Eye (tissue), 1 donor: ENCODE measurements at regions not wholly inside any gene's neighbourhood (a gene's known extent, or its start where the extent isn't known, plus 50 kb on each side); places are given as distances from the start of the nearest gene placed in this dataset.
"Not testable (repeated sequence)": the region's sequence is repeated elsewhere in the genome, so short reads cannot be mapped to it uniquely, and the experiment has no call there.

Experiments used
- DNase-seq: peaks from one replicate; pipeline ENCODE4 v3.0.0-alpha.2; 2015

GRCh38 chr12:34309806-34310804 is 287.8 kb downstream of the ALG10 start:
- DNase-seq, result not testable (repeated sequence)

- no peak for DNase-seq
These were observed 289.0 kb downstream of the ALG10 start for GRCh38 chr12:34311337-34311736.

- no peak for DNase-seq
These were observed 305.4 kb downstream of the ALG10 start for GRCh38 chr12:34327671-34328070.

DNA sequence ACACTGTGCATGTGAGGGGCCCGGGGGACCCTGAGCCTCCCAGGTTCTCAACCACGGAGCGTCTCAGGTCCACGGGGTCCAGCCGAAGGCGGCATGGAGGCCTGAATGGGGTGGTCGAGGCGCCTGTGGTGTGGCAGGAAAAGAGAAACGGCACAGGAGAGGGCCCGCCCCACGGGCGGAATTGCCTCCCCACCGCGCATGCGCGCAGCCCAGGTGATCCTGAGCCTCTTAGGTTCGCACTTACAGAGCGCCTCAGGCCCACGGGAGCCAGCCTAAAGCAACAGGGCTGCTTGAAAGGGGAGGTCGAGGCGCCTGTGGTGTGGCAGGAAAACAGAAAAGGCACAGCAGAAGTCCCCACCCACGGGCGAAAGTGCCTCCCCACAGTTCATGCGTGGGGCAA is 311.0 kb downstream of the ALG10 start:
- DNase-seq, result no peak

- no peak for DNase-seq
These were observed 312.2 kb downstream of the ALG10 start for GRCh38 chr12:34334538-34334937.

DNA sequence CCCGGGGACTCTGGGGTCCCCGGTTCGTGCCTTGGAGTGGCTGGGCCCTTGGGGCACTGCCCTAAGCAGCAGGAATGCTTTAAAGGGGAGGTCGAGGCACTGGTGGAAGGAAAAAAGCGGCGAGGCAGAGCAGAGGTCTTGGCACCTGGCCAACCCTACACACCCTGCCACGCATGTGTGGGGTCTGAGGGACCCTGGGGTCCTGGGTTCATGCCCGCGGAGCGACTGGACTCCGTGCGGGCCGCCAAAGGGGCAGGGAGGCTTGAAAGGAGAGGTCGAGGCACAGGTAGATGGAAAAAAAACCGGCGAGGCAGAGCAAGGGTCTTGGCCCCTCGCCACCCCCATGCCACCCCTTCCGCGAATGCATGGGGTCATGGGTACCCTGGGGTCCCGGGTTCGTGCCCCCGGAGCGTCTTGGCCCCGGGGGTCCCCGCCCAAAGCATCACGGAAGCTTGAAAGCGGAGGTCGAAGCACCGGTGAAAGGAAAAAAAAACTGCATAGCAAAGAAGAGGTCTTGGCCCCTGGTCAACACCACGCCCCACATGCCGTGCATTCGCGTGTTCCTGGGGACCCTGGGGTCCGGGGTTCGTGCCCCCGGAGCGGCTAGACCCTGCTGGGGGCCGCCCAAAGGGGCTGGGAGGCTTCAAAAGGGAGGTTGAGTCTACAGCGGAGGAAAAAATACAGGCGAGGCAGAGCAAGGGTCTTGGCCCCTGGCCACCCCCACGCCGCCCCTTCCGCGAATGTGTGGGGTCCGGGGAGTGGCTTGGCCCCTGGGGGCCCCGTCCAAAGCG is 312.9 kb downstream of the ALG10 start:
- DNase-seq, result no peak

DNA sequence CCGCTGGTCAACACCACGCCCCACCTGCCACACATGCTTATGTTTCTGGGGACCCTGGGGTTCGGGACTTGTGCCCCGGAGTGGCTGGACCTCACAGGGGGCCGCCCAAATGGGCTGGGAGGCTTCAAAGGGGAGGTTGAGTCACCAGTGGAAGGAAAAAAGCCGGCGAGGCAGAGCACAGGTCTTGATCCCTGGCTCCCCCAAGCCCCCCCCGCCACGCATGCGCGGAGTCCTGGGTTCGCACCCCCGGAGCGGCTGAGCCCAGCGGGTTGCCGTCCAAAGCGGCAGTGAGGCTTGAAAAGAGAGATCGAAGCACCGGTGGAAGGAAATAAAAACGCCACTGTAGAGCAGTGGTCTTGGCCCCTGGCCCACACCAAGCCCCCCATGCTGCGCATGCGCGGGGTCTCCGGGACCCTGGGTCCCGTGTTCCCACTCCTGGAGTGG is 313.5 kb downstream of the ALG10 start:
- no peak for DNase-seq

DNA sequence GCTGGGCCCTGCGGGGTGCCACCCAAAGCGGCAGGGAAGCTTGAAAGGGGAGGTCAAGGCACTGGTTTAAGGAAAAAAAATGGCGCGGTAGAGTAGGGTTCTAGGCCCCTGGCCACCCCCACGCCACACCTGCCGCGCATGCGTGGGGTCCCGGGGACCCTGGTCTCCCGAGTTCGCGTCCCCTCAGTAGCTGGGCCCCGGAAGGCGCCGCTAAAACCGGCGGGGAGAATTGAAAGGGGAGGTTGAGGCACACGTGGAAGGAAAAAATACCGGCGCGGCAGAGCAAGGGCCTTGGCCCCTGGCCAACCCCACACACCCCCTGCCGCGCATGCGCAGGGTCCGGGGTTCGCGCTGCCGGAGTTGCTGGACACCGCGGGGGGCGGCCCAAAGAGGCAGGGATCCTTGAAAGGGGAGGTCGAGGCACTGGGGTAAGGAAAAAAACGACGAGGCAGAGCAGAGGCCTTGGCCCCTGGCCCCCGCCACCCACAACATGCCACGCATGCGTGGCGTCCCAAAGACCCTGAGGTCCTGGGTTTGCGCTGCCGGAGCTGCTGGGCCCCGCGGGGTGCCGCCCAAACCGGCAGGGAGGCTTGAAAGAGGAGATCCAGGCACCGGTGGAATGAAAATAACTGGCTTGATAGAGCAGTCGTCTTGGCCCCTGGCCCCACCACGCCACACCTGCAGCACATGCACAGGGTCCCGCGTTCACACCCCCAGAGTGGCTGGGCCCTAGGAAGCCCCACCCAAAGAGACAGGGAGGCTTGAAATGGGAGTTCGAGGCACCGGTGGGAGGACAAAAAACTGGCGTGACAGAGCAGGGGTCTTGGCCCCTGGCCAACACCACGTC is 314.5 kb downstream of the ALG10 start:
- no peak for DNase-seq

DNA sequence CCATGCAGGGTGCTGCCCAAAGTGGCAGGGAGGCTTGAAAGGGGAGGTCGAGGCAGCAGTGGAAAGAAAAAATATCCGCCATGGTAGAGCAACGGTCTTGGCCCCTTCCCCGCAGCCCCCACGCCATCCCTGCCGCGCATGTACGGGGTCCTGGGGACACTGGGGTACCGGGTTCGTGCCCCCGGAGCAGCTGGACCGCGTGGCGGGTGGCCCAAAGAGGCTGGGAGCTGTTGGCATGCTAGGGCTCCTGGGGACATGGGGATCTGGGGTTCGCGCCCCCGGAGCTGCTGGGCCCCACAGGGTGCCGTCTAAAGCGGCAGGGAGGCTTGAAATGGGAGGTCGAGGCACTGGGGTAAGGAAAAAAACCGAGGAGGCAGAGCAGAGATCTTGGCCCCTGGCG is 316.5 kb downstream of the ALG10 start:
- DNase-seq, result no peak

DNA sequence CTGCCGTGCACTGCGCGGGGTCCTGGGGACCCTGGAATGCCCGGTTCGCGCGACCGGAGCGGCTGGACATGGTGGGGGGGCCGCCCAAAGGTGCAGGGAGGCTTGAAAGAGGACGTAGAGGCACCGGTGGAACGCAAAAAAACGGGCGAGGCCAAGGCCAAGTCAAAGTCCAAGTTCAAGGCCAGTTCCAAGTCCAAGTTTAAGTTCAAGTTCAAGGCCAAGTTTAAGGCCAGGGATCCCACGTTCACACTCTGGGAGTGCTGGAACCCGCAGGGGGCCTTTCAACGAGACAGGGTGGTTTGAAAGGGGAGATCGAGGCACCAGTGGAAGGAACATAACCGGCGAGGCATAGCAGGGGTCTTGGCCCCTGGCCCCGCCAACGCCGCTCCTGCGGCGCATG is 317.6 kb downstream of the ALG10 start:
- DNase-seq, result no peak

DNA sequence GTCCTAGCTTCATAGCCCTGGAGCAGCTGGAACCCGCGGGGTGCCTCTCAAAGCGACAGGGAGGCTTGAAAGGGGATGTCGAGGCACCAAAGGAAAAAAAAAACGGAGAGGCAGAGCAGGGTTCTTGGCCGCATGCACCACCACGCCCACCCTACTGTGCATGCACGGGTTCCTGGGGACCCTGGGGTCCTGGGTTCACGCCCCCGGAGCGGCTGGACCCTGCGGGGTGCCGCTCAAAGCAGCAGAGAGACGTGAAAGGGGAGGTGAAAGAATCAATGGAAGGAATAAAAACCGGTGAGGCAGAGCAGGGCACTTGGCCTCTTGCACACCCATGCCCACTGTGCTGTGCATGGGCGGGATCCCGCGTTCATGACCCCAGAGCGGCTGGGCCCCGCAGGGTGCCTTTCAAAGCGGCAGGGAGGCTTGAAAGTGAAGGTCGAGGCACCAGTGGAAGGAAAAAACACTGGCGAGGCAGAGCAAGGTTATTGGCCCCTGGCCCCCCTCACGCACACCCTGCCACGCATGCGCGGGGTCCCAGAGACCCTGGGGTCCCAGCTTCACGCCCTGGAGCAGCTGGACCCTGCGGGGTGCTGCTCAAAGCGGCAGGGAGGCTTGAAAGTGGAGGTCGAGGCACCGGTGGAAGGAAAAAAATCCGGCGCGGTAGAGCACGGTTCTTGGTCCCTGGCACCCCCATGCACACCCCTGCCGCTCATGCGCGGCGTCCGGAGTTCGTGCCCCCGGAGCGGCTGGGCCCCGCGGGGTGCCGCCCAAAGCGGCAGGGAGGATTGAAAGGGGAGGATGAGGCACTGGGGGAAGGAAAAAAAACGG is 318.5 kb downstream of the ALG10 start:
- no peak for DNase-seq

- DNase-seq, result no peak
These were observed 319.1 kb downstream of the ALG10 start for GRCh38 chr12:34341362-34341733.

GRCh38 chr12:34342048-34342447 is 319.8 kb downstream of the ALG10 start:
- DNase-seq, result no peak

GRCh38 chr12:34343345-34343744 is 321.0 kb downstream of the ALG10 start:
- no peak for DNase-seq

DNA sequence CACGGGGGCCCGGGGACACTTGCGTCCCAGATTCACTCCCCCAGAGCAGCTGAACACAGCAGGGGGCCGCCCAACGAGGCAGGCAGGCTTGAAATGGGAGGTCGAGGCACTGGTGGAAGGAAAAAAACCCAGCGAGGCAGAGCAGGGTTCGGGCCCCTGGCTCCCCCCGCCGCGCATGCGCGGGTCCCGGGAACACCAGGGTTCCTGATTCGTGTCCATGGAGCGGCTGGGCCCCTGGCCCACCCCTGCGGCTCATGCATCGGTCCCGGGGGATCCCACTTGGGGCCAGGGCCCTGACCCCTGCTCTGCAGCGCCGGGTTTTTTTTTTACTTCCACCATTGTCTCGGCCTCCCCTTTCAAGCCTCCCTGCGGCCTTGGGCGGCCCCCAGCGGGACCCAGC is 321.5 kb downstream of the ALG10 start:
- no peak for DNase-seq

- no peak for DNase-seq
These were observed 322.7 kb downstream of the ALG10 start for GRCh38 chr12:34344851-34345522.

GRCh38 chr12:34345801-34346200 is 323.5 kb downstream of the ALG10 start:
- DNase-seq, result no peak

DNA sequence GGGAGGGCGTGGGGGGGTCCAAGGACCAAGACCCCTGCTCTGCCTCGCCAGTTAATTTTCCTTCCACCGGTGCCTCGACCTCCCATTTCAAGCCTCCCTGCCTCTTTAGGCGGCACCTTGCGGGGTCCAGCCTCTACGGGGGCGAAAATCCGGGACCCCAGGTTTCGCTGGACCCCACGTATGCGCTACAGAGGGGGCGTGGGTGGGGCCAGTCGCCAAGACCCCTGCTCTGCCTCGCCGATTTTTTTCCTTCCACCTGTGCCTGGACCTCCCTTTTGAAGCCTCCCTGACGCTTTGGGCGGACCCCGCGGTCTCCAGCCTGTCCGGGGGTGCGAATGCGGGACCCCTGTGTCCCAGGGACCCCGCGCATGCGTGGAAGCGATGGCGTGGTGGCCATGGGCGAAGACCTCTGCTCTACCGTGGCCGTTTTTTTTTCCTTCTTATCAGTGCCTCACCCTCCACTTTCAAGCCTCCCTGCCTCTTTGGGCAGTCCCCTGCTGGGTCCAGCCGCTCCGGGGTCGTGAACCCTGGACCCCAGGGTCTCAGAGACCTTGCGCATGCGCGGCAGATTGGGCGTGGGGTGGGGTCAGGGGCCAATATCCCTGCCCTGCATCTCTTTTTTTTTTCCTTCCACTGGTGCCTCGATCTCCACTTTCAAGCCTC is 324.2 kb downstream of the ALG10 start:
- no peak for DNase-seq

DNA sequence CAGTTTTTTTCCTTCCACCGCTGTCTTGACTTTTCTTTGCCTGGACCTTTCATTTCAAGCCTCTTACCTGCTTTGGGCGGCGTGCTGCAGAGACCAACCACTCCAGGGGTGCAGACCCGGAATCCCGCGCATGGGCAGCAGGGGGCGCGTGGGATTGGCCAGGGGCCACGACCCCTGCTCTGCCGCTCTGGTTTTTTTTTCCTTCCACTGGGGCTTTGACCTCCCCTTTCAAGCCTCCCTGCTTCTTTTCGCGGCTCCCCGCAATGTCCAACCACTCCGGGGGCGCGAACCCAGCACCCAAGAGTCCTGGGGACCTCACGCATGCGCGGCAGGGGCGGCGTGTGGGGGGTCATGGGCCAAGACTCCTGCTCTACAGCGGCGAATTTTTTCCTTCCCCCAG is 325.1 kb downstream of the ALG10 start:
- DNase-seq, result no peak

DNA sequence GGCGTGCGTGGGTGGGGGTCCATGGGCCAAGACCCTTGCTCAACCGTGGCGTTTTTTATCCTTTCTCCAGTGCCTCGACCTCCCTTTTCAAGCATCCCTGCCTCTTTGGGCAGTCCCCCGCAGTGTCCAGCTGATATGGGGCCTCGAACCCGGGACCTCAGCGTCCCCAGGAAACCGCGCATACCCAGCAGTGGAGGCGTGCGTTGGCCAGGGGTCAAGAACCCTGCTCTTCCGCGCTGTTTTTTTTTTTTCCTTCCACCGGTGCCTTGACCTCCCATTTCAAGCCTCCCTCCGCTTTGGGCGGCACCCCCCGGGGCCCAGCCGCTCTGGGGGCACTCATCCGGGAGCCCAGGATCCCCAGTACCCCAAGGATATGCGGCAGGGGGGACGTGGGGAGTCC is 325.8 kb downstream of the ALG10 start:
- no peak for DNase-seq
